SU-DHL-6 (cell line): ENCODE measurements at regions not wholly inside any gene's neighbourhood (a gene's known extent, or its start where the extent isn't known, plus 50 kb on each side); places are given as distances from the start of the nearest gene placed in this dataset.

Source experiments
- H2AFZ ChIP-seq: fragments of 200-600 bp; sonication (generic); 2 replicates; pipeline ENCODE4 v1.6.1; 2014; ENCODE audit warnings: low read depth, mild to moderate bottlenecking, moderate library complexity, mixed read lengths, antibody characterized with exemption, low read length; ENCODE audit not compliant: severe bottlenecking
- H3F3A ChIP-seq: fragments of 200-600 bp; shearing (Covaris generic); 2 replicates; pipeline ENCODE4 v1.6.0; 2016; ENCODE audit warnings: antibody characterized with exemption, mild to moderate bottlenecking; ENCODE audit not compliant: insufficient read depth
- H3K27ac ChIP-seq: fragments of 200-600 bp; sonication (generic); 2 replicates; pipeline ENCODE4 v1.5.1; 2016; ENCODE audit warnings: low read depth, mild to moderate bottlenecking, low read length, moderate library complexity, mixed read lengths
- H3K27me3 ChIP-seq: fragments of 200-600 bp; sonication (generic), shearing (Covaris generic); 2 replicates; pipeline ENCODE4 v1.6.0; 2014; ENCODE audit warnings: mild to moderate bottlenecking, low read length
- H3K36me3 ChIP-seq: fragments of 200-600 bp; sonication (generic); 2 replicates; pipeline ENCODE4 v1.6.1; 2014; ENCODE audit warnings: mild to moderate bottlenecking, low read length, mixed read lengths
- H3K4me2 ChIP-seq: fragments of 300-600, 200-600 bp; shearing (Covaris generic), sonication (generic); 2 replicates; pipeline ENCODE4 v1.6.0; 2014; ENCODE audit warnings: low read length, low read depth, mild to moderate bottlenecking; ENCODE audit not compliant: poor library complexity, severe bottlenecking
- H3K4me3 ChIP-seq: fragments of 200-600 bp; sonication (generic); 2 replicates; pipeline ENCODE4 v1.5.1; 2014; ENCODE audit warnings: antibody characterized with exemption, low read length, mild to moderate bottlenecking, mixed read lengths; ENCODE audit not compliant: insufficient read depth, poor library complexity, severe bottlenecking
- H3K79me2 ChIP-seq: fragments of 200-600 bp; sonication (generic); 2 replicates; pipeline ENCODE4 v1.6.1; 2014; ENCODE audit warnings: mild to moderate bottlenecking, low read length, moderate library complexity; ENCODE audit not compliant: insufficient read depth
- H3K9ac ChIP-seq: fragments of 200-600 bp; sonication (generic); 2 replicates; pipeline ENCODE4 v1.7.0; 2014; ENCODE audit warnings: mild to moderate bottlenecking, low read length
- H3K9me2 ChIP-seq: fragments of 200-600 bp; sonication (generic); replicated peaks from 2 replicates; pipeline ENCODE4 v1.6.1; 2014; ENCODE audit warnings: low read length; ENCODE audit not compliant: insufficient read depth
- H3K9me3 ChIP-seq: fragments of 200-600 bp; sonication (generic); 2 replicates; pipeline ENCODE4 v1.6.1; 2014; ENCODE audit warnings: low read length, mixed read lengths; ENCODE audit not compliant: insufficient read depth
- H4K20me1 ChIP-seq: fragments of 200-600 bp; sonication (generic); 2 replicates; pipeline ENCODE4 v1.6.1; 2014; ENCODE audit warnings: low read depth, mild to moderate bottlenecking, antibody characterized with exemption, low read length, moderate library complexity, mixed read lengths
- EZH2phosphoT487 ChIP-seq: fragments of 200-600 bp; sonication (generic), shearing (Covaris generic); conservative IDR thresholded peaks from 2 replicates; pipeline ENCODE4 v1.6.1; 2018; ENCODE audit warnings: mild to moderate bottlenecking, antibody characterized with exemption, low read length, moderate library complexity, mixed read lengths
- TF ChIP-seq, protein P1 (sequence below): fragments of 200-600 bp; sonication (generic); IDR thresholded peaks from one replicate; pipeline ENCODE4 v1.5.1; 2017; ENCODE audit warnings: antibody characterized with exemption, mild to moderate bottlenecking, low read length, moderate library complexity; ENCODE audit not compliant: insufficient read depth, poor library complexity, severe bottlenecking

DNA sequence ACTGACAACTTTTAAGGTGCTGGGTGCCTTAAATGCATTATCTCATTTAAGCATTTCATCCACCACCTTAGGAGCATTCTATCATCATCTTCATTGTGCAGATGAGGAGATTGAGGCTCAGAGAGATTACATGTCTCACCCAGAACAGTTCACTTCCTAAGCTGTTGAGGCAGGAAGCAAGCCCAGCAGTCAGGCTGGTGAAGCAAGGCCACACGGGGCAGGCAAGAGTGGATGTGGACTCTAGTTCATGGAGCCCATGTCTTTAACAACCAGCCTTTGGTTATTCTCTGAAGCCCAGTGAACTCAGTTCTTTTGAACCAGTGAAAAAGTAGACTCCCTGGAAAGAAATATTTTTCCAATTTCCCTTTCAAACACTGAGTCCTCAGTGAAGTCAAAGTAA, 294.8 kb upstream of the MGAT5 start:
- Histone ChIP-seq H3K4me3 (no peak overlapping the region), H3K36me3 (no peaks in the 10 kb centered on the region), H3K9me2 (no peaks in the 10 kb centered on the region), H3K9me3 (no peaks in the 10 kb centered on the region), H3K9ac (no peak overlapping the region), H3K79me2 (no peaks in the 10 kb centered on the region), H3K27ac (no peak overlapping the region), H3F3A (no peaks in the 10 kb centered on the region), H4K20me1 (no peaks in the 10 kb centered on the region), H3K4me2 (no peak overlapping the region), H2AFZ (no peak overlapping the region), H3K27me3 (no peaks in the 10 kb centered on the region)
- TF ChIP-seq, protein P1, sequence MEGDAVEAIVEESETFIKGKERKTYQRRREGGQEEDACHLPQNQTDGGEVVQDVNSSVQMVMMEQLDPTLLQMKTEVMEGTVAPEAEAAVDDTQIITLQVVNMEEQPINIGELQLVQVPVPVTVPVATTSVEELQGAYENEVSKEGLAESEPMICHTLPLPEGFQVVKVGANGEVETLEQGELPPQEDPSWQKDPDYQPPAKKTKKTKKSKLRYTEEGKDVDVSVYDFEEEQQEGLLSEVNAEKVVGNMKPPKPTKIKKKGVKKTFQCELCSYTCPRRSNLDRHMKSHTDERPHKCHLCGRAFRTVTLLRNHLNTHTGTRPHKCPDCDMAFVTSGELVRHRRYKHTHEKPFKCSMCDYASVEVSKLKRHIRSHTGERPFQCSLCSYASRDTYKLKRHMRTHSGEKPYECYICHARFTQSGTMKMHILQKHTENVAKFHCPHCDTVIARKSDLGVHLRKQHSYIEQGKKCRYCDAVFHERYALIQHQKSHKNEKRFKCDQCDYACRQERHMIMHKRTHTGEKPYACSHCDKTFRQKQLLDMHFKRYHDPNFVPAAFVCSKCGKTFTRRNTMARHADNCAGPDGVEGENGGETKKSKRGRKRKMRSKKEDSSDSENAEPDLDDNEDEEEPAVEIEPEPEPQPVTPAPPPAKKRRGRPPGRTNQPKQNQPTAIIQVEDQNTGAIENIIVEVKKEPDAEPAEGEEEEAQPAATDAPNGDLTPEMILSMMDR = no peak
- no peak for TF ChIP-seq EZH2phosphoT487

DNA sequence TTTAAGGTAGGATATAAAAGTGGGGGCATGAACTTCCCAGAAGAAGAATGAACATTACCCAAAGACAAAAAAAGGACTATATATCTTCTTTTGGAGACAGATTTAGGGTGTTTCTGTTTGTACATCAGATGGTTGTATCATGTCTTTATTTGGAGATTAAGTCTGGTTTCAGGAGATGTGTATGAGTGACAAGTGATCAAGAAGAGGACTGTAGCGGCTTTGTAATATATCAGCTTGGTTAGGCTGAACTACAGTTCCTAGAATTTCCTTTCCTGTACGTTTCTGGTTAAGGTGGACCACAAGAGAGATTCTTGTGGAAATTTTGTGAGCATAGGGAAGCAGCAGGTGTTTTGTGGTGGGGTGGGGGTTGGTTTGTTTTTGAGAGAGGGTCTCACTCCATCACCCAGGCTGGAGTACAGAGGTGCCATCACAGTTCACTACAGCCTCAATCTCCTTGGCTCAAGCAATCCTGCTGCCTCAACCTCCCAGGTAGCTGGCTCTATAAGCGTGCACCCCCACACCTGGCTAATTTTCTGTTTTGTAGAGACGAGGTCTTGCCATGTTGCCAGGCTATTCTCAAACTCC, 287.1 kb upstream of the MGAT5 start:
- Histone ChIP-seq H4K20me1 (no peaks in the 10 kb centered on the region), H3K4me3 (no peak overlapping the region), H3F3A (no peaks in the 10 kb centered on the region), H2AFZ (no peak overlapping the region), H3K36me3 (no peaks in the 10 kb centered on the region), H3K79me2 (no peaks in the 10 kb centered on the region), H3K27ac (no peak overlapping the region), H3K9me2 (no peaks in the 10 kb centered on the region), H3K27me3 (0 out of 2 replicates have a peak, but pooled peaks cover 8% of the 10 kb centered on the region), H3K4me2 (no peak overlapping the region), H3K9ac (no peak overlapping the region), H3K9me3 (no peaks in the 10 kb centered on the region)
- TF ChIP-seq EZH2phosphoT487 = no peak
- TF ChIP-seq, protein P1 = no peak

DNA sequence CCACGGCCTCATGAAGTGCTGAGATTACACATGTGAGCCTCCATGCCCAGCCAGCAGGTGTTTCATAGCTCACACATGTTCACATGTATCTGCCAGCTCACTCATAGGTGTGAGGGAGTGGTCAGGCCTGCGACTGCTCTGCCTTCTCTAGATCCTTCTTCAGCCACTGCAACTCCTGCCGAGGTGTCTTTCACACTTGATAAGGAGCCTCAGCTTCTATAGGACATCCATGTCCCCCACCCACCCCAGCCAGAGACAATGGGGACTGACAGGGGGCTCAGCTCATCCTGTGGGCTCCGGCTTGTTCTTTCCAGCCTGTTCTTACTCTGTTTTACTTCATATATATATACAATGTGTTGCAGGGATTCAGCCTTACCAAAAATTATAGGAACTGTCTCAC, 286.5 kb upstream of the MGAT5 start:
- Histone ChIP-seq H3K4me2 (no peak overlapping the region), H3F3A (no peaks in the 10 kb centered on the region), H3K9me3 (no peaks in the 10 kb centered on the region), H3K79me2 (no peaks in the 10 kb centered on the region), H3K9me2 (no peaks in the 10 kb centered on the region), H3K4me3 (no peak overlapping the region), H4K20me1 (no peaks in the 10 kb centered on the region), H3K27ac (no peak overlapping the region), H3K36me3 (no peaks in the 10 kb centered on the region), H3K27me3 (0 out of 2 replicates have a peak, but pooled peaks cover 8% of the 10 kb centered on the region), H3K9ac (no peak overlapping the region), H2AFZ (no peak overlapping the region)
- TF ChIP-seq, protein P1 = no peak
- no peak for TF ChIP-seq EZH2phosphoT487
